ENCODE measurements at regions not wholly inside any gene's neighbourhood (a gene's known extent, or its start where the extent isn't known, plus 50 kb on each side); places are given as distances from the start of the nearest gene placed in this dataset.

- no peak for TF ChIP-seq POLR2A (IDR thresholded peaks at IDR 0.05; ENCODE audit: low read depth)
- TF ChIP-seq, protein P1, sequence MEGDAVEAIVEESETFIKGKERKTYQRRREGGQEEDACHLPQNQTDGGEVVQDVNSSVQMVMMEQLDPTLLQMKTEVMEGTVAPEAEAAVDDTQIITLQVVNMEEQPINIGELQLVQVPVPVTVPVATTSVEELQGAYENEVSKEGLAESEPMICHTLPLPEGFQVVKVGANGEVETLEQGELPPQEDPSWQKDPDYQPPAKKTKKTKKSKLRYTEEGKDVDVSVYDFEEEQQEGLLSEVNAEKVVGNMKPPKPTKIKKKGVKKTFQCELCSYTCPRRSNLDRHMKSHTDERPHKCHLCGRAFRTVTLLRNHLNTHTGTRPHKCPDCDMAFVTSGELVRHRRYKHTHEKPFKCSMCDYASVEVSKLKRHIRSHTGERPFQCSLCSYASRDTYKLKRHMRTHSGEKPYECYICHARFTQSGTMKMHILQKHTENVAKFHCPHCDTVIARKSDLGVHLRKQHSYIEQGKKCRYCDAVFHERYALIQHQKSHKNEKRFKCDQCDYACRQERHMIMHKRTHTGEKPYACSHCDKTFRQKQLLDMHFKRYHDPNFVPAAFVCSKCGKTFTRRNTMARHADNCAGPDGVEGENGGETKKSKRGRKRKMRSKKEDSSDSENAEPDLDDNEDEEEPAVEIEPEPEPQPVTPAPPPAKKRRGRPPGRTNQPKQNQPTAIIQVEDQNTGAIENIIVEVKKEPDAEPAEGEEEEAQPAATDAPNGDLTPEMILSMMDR (IDR thresholded peaks at IDR 0.05): no peak
- no peak for TF ChIP-seq POLR2AphosphoS5 (IDR thresholded peaks at IDR 0.05)
Measured at GRCh38 chr5:29972597-29972996, 1220.9 kb upstream of the CDH6 start.
